Muscle of leg (tissue), 3 donors: ENCODE measurements at regions not wholly inside any gene's neighbourhood (a gene's known extent, or its start where the extent isn't known, plus 50 kb on each side); places are given as distances from the start of the nearest gene placed in this dataset.
A peak's percentile ranks its signal among the peaks of the same experiment; 100 is the strongest.

Experiments
- DNase-seq: peaks from one replicate; pipeline ENCODE4 v3.0.0; 2013
- H3K27ac ChIP-seq: one replicate; pipeline ENCODE4 v1.5.1; 2013; ENCODE audit warnings: mild to moderate bottlenecking, low read length, control low read depth
- H3K27me3 ChIP-seq: one replicate; pipeline ENCODE4 v1.6.1; 2013; ENCODE audit warnings: low read length; ENCODE audit not compliant: control insufficient read depth, insufficient read depth
- H3K36me3 ChIP-seq: one replicate; pipeline ENCODE4 v1.6.1; 2013; ENCODE audit warnings: low read length; ENCODE audit not compliant: control insufficient read depth, insufficient read depth
- H3K4me1 ChIP-seq: one replicate; pipeline ENCODE4 v1.6.1; 2013; ENCODE audit warnings: low read length; ENCODE audit not compliant: control insufficient read depth, insufficient read depth
- H3K4me3 ChIP-seq: one replicate; pipeline ENCODE4 v1.5.1; 2013; ENCODE audit warnings: low read length, control low read depth
- H3K9me3 ChIP-seq: replicated peaks from 2 replicates; pipeline ENCODE4 v1.6.1; 2013; ENCODE audit warnings: low read depth, low read length; ENCODE audit not compliant: control insufficient read depth
- WGBS: methylation state at CpG from one replicate; pipeline ENCODE4 v1.1.5; 2013; ENCODE audit warnings: missing lambda C conversion rate; ENCODE audit not compliant: insufficient coverage; 5-methylcytosine and 5-hydroxymethylcytosine counted together

DNA sequence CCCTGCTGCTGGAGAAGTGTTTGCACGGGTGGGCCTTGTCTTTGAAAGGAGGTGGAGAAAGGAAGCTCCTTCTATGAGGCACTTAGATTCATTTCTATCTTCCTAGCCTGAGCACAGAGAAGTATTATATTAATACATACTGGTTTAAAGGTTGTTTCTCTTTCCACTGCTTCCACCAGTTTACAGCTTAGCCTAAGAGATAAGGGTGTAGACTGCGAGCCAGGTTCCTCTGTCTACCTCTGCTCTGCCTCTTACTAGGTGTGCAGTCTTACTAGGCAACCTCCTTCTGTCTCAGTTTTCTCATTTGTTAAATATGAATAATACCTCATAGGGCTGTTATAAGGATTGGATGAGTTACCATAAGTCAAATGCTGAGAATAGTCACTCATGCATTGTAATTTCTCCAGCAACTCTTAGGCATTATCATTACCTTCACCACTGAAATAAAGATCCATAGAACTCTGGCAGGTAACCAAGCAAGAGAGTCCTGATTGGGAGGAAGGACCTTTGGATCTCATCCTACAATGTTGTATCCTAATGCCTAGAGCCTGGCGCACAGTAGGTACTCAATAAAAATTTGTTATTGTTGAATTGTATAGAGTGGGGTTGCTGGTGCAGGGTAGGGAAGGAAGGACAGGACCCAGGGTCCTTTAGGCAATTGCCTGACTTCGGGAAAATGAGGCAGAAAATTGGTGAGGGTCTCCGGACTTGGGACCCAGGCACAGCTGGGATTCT is 95.1 kb downstream of the TBX19 start:
- no peaks in the 10 kb centered on the region for H3K27me3 ChIP-seq
- H3K4me3 ChIP-seq, result no peak overlapping the region
- H3K4me1 ChIP-seq, result peaks cover 12% of the 10 kb centered on the region
- no peaks in the 10 kb centered on the region for H3K9me3 ChIP-seq
- H3K36me3 ChIP-seq, result no peaks in the 10 kb centered on the region
- H3K27ac ChIP-seq, result no peak overlapping the region
- DNase-seq, result no peak
- WGBS, result 95% methylated on average over 3 of the region's 5 CpGs

DNA sequence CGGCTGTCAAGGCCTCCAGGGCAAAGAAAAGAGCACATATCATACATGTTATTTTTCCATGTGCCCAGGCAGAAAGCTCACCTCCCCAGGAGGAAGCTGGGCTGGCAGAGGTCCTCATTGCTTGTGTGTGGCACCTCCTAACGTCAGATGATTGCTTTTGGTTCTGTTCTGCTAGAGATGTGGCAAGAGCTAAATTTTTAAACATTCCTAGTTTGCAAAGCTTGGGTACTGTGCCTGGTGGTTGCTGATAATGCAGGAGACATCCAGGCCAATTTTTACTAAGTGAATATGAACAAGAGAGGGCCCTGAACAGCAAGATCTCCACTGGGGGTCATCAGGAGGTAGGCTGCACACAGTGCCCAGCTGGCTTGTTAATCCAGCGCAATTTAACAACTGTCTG is 93.9 kb downstream of the TBX19 start:
- H3K4me3 ChIP-seq, result no peak overlapping the region

GRCh38 chr1:168373869-168374268 is 93.2 kb downstream of the TBX19 start:
- Histone ChIP-seq H3K9me3 (no peaks in the 10 kb centered on the region), H3K4me3 (no peak overlapping the region), H3K4me1 (peaks cover 12% of the 10 kb centered on the region), H3K27ac (no peak overlapping the region), H3K27me3 (no peaks in the 10 kb centered on the region), H3K36me3 (no peaks in the 10 kb centered on the region)
- DNase-seq, result no peak
- no CpG with 5 or more reads among the region's 5 CpGs for WGBS

More for the DNA sequence above, 93.9 kb downstream of the TBX19 start:
- H3K9me3 ChIP-seq, result no peaks in the 10 kb centered on the region
- no peak overlapping the region for H3K27ac ChIP-seq
- no peaks in the 10 kb centered on the region for H3K27me3 ChIP-seq
- peaks cover 12% of the 10 kb centered on the region for H3K4me1 ChIP-seq
- 100% methylated on average over 1 of the region's 3 CpGs for WGBS
- DNase-seq, result no peak
- H3K36me3 ChIP-seq, result no peaks in the 10 kb centered on the region

DNA sequence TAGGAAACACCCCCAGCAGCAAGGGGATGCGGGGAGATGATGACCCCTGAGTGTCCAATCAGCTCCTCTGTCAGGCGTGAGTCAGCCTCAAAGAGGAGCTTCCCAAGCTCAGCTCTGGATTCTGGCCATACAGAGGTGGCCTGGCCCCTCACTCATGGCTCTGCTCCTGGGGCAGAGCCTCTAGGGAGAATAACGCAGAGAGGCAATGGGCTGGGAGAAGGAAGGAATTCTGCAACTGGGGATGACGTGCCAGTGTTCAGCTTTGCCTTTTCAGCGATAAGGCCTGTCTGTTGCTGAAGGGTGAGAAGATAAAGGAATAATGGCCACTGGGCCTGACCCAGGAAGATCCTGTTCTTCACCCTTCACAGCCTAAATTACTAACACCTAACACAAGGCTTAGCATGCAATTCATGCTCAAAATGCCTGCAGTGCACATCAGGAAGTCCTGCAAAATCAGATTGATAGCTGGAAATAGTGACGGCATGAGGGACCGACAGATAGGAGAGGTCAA is 92.2 kb downstream of the TBX19 start:
- H3K36me3 ChIP-seq, result no peaks in the 10 kb centered on the region
- DNase-seq, result no peak
- H3K4me1 ChIP-seq, result peaks cover 12% of the 10 kb centered on the region
- H3K27me3 ChIP-seq, result no peaks in the 10 kb centered on the region
- WGBS, result 65% methylated on average over 5 of the region's 7 CpGs
- H3K27ac ChIP-seq, result no peak overlapping the region
- H3K4me3 ChIP-seq, result no peak overlapping the region
- H3K9me3 ChIP-seq, result no peaks in the 10 kb centered on the region

DNA sequence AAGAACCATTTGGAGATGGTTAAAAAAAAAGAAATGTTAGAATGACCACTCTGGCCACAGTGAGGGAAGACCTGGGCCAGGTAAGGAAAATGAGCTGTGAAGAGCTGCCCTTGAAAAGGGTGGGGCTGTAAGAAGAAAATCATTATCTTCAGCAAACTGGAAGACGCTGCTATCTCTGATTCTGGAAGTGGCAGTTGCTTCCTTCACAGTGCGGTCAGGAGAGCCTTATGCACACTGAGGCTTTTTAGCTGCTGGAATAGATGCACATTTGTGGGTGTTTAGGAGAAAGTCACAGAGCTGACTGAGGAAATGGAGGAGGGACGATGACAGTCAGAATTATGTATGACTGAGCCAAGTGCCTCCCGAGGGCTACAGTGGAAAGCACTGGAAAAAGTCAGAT is 91.6 kb downstream of the TBX19 start:
- no peaks in the 10 kb centered on the region for H3K36me3 ChIP-seq
- no peak overlapping the region for H3K27ac ChIP-seq
- peaks cover 12% of the 10 kb centered on the region for H3K4me1 ChIP-seq
- H3K4me3 ChIP-seq, result no peak overlapping the region
- no peaks in the 10 kb centered on the region for H3K9me3 ChIP-seq
- WGBS, result 53% methylated on average over 4 of the region's 4 CpGs
- no peak for DNase-seq
- no peaks in the 10 kb centered on the region for H3K27me3 ChIP-seq

DNA sequence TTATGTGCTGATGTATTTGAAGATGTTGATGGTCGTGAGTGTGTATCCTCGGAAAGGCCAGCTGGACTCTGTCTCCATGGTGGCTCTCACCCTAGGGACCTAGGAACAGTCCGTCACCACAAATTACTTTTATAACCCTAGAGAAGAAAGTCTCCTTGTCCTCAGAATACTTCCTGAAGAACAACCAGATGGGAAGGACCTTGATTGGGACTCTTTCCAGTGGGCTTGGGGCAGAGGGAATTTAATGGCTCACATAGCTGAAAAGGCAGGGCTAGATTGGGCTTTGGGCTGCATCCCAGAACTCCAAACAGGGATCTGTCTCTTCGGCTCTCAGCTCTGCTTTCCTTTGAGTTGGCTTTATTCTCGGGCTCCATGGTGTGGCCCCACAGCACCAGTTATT is 90.8 kb downstream of the TBX19 start:
- Histone ChIP-seq H3K9me3 (no peaks in the 10 kb centered on the region), H3K36me3 (no peaks in the 10 kb centered on the region), H3K27ac (no peak overlapping the region), H3K4me3 (no peak overlapping the region), H3K4me1 (peaks cover 12% of the 10 kb centered on the region), H3K27me3 (no peaks in the 10 kb centered on the region)
- DNase-seq, result peak; percentile 48
- 50% methylated on average over 2 of the region's 5 CpGs for WGBS

DNA sequence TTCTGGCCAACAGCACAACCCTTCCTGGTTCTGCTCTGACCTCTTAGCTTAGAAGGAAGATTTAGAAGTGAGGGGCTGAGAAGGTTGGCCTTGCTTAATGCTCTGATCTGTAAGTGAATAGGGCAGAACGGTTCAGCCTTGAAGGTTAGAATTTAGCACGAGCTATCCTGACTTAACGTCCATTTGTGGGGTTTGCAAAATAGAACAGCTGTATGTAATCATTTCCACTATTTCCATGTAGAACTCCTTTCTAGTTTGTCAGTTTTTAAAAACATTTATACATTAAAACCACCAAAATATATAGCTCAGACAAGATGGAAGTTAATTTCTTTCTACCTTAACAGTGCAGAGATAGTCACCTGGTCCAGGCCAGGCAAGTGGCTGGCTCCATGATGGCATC is 89.9 kb downstream of the TBX19 start:
- peak overlapping the region; percentile 13 for H3K27ac ChIP-seq
- WGBS, result no CpG with 5 or more reads among the region's 3 CpGs

DNA sequence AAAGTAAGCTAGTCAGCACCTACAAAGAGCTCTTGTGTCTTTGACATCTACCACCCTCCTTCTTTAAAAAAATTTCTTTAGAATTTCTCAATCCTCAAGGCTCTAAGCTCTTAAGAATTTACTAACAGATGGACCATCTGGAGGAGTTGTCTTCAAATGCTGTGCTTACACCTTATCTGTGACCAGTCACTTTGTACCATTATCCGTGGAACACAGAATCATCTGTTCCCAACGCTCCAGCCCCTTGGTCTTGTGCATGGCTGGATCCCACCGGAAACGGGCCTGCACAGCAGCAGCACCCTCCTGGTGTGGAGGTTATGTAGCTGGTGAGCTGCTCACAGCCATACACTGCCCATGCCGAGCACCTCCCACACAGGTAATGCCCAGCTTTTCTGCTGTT is 89.0 kb downstream of the TBX19 start:
- WGBS, result 96% methylated on average over 4 of the region's 5 CpGs
- Histone ChIP-seq H3K36me3 (no peaks in the 10 kb centered on the region), H3K27ac (no peak overlapping the region), H3K9me3 (no peaks in the 10 kb centered on the region), H3K4me3 (no peak overlapping the region), H3K4me1 (peaks cover 12% of the 10 kb centered on the region), H3K27me3 (no peaks in the 10 kb centered on the region)
- DNase-seq, result no peak

More for the DNA sequence above, 89.9 kb downstream of the TBX19 start:
- Histone ChIP-seq H3K27me3 (no peaks in the 10 kb centered on the region), H3K36me3 (no peaks in the 10 kb centered on the region), H3K4me1 (peaks cover 12% of the 10 kb centered on the region), H3K4me3 (no peak overlapping the region), H3K9me3 (no peaks in the 10 kb centered on the region)
- no peak for DNase-seq

DNA sequence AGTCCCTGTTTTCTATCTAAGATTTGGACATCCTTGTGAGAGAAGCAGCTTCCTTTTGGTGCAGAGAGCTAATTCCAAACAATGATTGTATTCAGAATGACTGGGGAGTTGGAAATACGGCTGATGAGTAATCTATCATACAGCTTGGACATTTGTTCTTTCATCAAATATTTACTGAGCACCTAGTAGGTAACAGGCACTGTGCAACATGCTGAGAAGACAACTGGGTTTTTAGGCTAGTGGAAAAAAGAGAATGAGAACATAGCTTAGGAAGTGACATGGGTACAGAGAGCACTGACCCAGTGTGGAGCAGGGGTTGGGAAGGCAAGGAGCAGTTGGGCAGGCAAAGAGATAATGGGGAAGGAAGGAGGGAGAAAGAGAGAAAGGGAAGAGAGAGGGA is 87.5 kb downstream of the TBX19 start:
- WGBS, result no CpG with 5 or more reads among the region's 1 CpG
- H3K4me3 ChIP-seq, result no peak overlapping the region
- H3K27ac ChIP-seq, result no peak overlapping the region
- H3K4me1 ChIP-seq, result peaks cover 12% of the 10 kb centered on the region
- no peaks in the 10 kb centered on the region for H3K36me3 ChIP-seq
- no peaks in the 10 kb centered on the region for H3K9me3 ChIP-seq
- no peaks in the 10 kb centered on the region for H3K27me3 ChIP-seq
- DNase-seq, result no peak

DNA sequence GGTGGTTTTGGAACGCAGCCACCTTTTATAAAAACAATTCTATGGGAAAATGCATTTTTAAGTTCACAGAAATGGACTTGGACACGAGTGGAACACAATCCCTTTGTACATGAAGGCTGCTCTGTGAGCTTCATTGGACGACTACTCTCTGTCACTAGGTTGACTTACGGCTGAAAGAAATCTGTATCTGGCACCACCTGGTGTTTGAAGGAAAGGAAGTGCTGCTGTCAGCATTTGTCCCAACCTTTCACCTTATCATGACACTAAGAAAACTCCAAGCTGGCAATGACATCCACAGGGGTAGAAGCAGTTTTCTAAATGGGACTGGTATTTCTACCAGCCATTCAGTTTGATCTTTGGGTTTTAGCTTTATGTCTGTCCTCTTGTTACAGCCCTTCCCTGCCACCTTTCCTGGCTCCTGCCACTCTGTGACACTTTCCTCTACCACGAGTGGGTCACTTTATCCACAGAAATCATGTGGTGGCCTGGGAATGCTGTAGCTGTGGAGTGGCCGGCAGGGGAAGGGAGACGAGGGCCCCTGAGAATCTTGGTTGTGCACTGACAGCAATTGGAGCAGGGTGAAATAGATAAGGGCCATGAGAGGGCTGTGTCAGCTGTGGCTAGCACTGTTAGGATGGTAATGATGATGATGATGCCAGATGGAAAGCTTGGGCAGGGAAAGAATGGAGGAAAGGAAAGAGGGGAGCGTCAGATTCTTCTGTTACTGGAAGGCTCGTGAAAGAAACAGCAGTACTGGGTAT is 85.2 kb downstream of the TBX19 start:
- WGBS, result 49% methylated on average over 4 of the region's 9 CpGs

More for the DNA sequence above, 85.2 kb downstream of the TBX19 start:
- no peak for DNase-seq
- no peak overlapping the region for H3K27ac ChIP-seq
- no peak overlapping the region for H3K4me3 ChIP-seq
- H3K36me3 ChIP-seq, result no peaks in the 10 kb centered on the region
- H3K4me1 ChIP-seq, result no peaks in the 10 kb centered on the region
- no peaks in the 10 kb centered on the region for H3K9me3 ChIP-seq
- H3K27me3 ChIP-seq, result no peaks in the 10 kb centered on the region
